Hepatocyte (in vitro differentiated cells): ENCODE measurements at regions not wholly inside any gene's neighbourhood (a gene's known extent, or its start where the extent isn't known, plus 50 kb on each side); places are given as distances from the start of the nearest gene placed in this dataset.

ENCODE experiments used
- CTCF ChIP-seq: fragments of 200-600 bp; sonication (generic); IDR thresholded peaks from 2 replicates; pipeline ENCODE4 v1.5.1; 2016; ENCODE audit warnings: antibody characterized with exemption, mild to moderate bottlenecking; ENCODE audit not compliant: poor library complexity
- EZH2 ChIP-seq: fragments of 200-600 bp; sonication (generic); IDR thresholded peaks from 2 replicates; pipeline ENCODE4 v1.6.1; 2016; ENCODE audit warnings: antibody characterized with exemption, mild to moderate bottlenecking, borderline replicate concordance

GRCh38 chr10:94150541-94151184, 156.9 kb downstream of the PLCE1 start:
- no peak for TF ChIP-seq CTCF
- no peak for TF ChIP-seq EZH2
